CD4-positive, alpha-beta T cell (primary cell): ENCODE measurements at regions not wholly inside any gene's neighbourhood (a gene's known extent, or its start where the extent isn't known, plus 50 kb on each side); places are given as distances from the start of the nearest gene placed in this dataset.

Source experiments
- ATAC-seq: fragments of 200-7000 bp; cut with Tn5 transposase; one replicate; pipeline ENCODE4 v1.10.0; 2022; ENCODE audit warnings: mild to moderate bottlenecking; ENCODE audit not compliant: poor library complexity
- CTCF ChIA-PET: fragments of 350-600 bp; sonication (Branson Sonifier 250); formaldehyde crosslinking; loops from one replicate; lab custom pipeline; 2021; ENCODE audit warnings: antibody characterized with exemption, inconsistent platforms; lab: Charles Lee
- POLR2A ChIA-PET: fragments of 350-600 bp; sonication (Branson Sonifier 250); formaldehyde crosslinking; loops from one replicate; lab custom pipeline; 2021; ENCODE audit warnings: antibody characterized with exemption, inconsistent platforms; lab: Charles Lee
- DNase-seq, 14 experiments: peaks; one replicate each; pipeline ENCODE4 v3.0.0-alpha.2; 2013 to 2020; ENCODE audit warnings: mixed read lengths in 2 of 14
- H3K27ac ChIP-seq, 2 donors: one replicate each; pipeline versions ENCODE4 v1.5.1 to v1.7.0; 2013; ENCODE audit warnings: low read length in 2 of 2, low read depth in 1 of 2, mild to moderate bottlenecking in 1 of 2
- H3K27me3 ChIP-seq, 2 experiments: 1 replicate in 1 of 2; 2 replicates in 1 of 2; pipeline versions ENCODE4 v1.6.1 to v1.7.0; 2013; ENCODE audit warnings: low read length in 2 of 2, control low read depth in 1 of 2, mild to moderate bottlenecking in 1 of 2, moderate library complexity in 1 of 2; ENCODE audit not compliant: insufficient read depth in 2 of 2, control insufficient read depth in 1 of 2
- H3K36me3 ChIP-seq: one replicate; pipeline ENCODE4 v1.6.1; 2013; ENCODE audit warnings: low read length, control low read depth; ENCODE audit not compliant: insufficient read depth
- H3K4me1 ChIP-seq: one replicate; pipeline ENCODE4 v1.6.1; 2013; ENCODE audit warnings: low read length, control low read depth; ENCODE audit not compliant: insufficient read depth
- H3K4me3 ChIP-seq: one replicate; pipeline ENCODE4 v1.5.1; 2013; ENCODE audit warnings: mild to moderate bottlenecking, low read length, moderate library complexity
- H3K9me3 ChIP-seq, 2 experiments: 1 replicate in 1 of 2; 2 replicates in 1 of 2; pipeline versions ENCODE4 v1.6.1 to v1.7.0; 2013; ENCODE audit warnings: low read length in 2 of 2, mild to moderate bottlenecking in 2 of 2, control low read depth in 1 of 2, moderate library complexity in 1 of 2; ENCODE audit not compliant: control insufficient read depth in 1 of 2, insufficient read depth in 1 of 2
- H3K27ac Mint-ChIP-seq: one replicate; pipeline ENCODE4 v1.8.0; 2020; ENCODE audit warnings: mixed read lengths
- H3K27me3 Mint-ChIP-seq: one replicate; pipeline ENCODE4 v1.8.0; 2021; ENCODE audit warnings: mixed read lengths
- H3K36me3 Mint-ChIP-seq: one replicate; pipeline ENCODE4 v1.8.0; 2021; ENCODE audit warnings: low read depth, mixed read lengths
- H3K4me1 Mint-ChIP-seq: one replicate; pipeline ENCODE4 v1.8.0; 2021; ENCODE audit warnings: low read depth, mixed read lengths
- H3K4me3 Mint-ChIP-seq: one replicate; pipeline ENCODE4 v1.8.0; 2020; ENCODE audit warnings: mild to moderate bottlenecking, mixed read lengths
- H3K9me3 Mint-ChIP-seq: one replicate; pipeline ENCODE4 v1.8.0; 2020; ENCODE audit warnings: mixed read lengths
- CTCF ChIP-seq: fragments of 200-600 bp; IDR thresholded peaks from one replicate; pipeline ENCODE4 v1.8.0; 2022; ENCODE audit warnings: antibody characterized with exemption, mild to moderate bottlenecking
- intact Hi-C, 2 experiments: fragments of 100-400 bp; cut with DNase I in 1 of 2; cut with micrococcal nuclease in 1 of 2; formaldehyde crosslinking; loops; one replicate each; pipeline versions ENCODE4 v1.15.1 to v1.9.0; 2023 to 2025; cut with DNase I, micrococcal nuclease

GRCh38 chr14:89743828-89744227 lies 210.7 kb downstream of the EFCAB11 start:
- CTCF ChIA-PET, result no interaction called here
- no peak for DNase-seq
- H3K36me3 ChIP-seq, result no peaks in the 10 kb centered on the region
- H3K36me3 Mint-ChIP-seq, result no peaks in the 10 kb centered on the region
- H3K9me3 ChIP-seq, result no peaks in the 10 kb centered on the region
- H3K27me3 ChIP-seq, result no peaks in the 10 kb centered on the region
- peaks cover 7% of the 10 kb centered on the region for H3K9me3 Mint-ChIP-seq
- no peak for TF ChIP-seq CTCF
- intact Hi-C loops, result no loop called here
- no peak overlapping the region for H3K4me3 ChIP-seq
- no peak overlapping the region for H3K4me3 Mint-ChIP-seq
- H3K27me3 Mint-ChIP-seq, result no peaks in the 10 kb centered on the region
- no peaks in the 10 kb centered on the region for H3K4me1 ChIP-seq
- peaks cover 8% of the 10 kb centered on the region for H3K4me1 Mint-ChIP-seq
- ATAC-seq, result no peak
- no peak overlapping the region for H3K27ac Mint-ChIP-seq
- H3K27ac ChIP-seq, result no peak overlapping the region
- POLR2A ChIA-PET, result interaction anchor here (1.7 kb wide), 1 partner anchor 23 kb away, joined by 4 read pairs; no protein-coding TSS in a partner anchor

- ATAC-seq (no peak), DNase-seq (no peak)
- CTCF ChIA-PET, result no interaction called here
- Mint-ChIP-seq H3K27ac (no peak overlapping the region), H3K36me3 (no peaks in the 10 kb centered on the region), H3K27me3 (no peaks in the 10 kb centered on the region), H3K9me3 (no peaks in the 10 kb centered on the region), H3K4me3 (no peak overlapping the region), H3K4me1 (peaks cover 8% of the 10 kb centered on the region)
- no peak overlapping the region for H3K4me3 ChIP-seq
- no peak overlapping the region for H3K27ac ChIP-seq
- no peaks in the 10 kb centered on the region for H3K36me3 ChIP-seq
- no peaks in the 10 kb centered on the region for H3K4me1 ChIP-seq
- intact Hi-C loops, result no loop called here
- TF ChIP-seq CTCF, result no peak
- no peaks in the 10 kb centered on the region for H3K9me3 ChIP-seq
- POLR2A ChIA-PET, result interaction anchor here (0.7 kb wide), 1 partner anchor 310 kb away, joined by 3 read pairs; no protein-coding TSS in a partner anchor
- no peaks in the 10 kb centered on the region for H3K27me3 ChIP-seq
Measured at GRCh38 chr14:89740241-89740640, 214.3 kb downstream of the EFCAB11 start.

GRCh38 chr14:89736881-89737280 lies 217.6 kb downstream of the EFCAB11 start:
- H3K9me3 Mint-ChIP-seq, result no peaks in the 10 kb centered on the region
- no peak overlapping the region for H3K27ac Mint-ChIP-seq
- H3K9me3 ChIP-seq, result peaks cover 4 to 8% of the 10 kb centered on the region in 2 experiments
- no peaks in the 10 kb centered on the region for H3K36me3 Mint-ChIP-seq
- ChIA-PET POLR2A (interaction anchor here (0.9 kb wide), 1 partner anchor 16 kb away, joined by 3 read pairs; no protein-coding TSS in a partner anchor), CTCF (no interaction called here)
- no peak overlapping the region for H3K4me3 ChIP-seq
- H3K36me3 ChIP-seq, result no peaks in the 10 kb centered on the region
- no peaks in the 10 kb centered on the region for H3K4me1 ChIP-seq
- H3K4me1 Mint-ChIP-seq, result no peaks in the 10 kb centered on the region
- no peaks in the 10 kb centered on the region for H3K27me3 Mint-ChIP-seq
- intact Hi-C loops, result no loop called here
- no peaks in the 10 kb centered on the region for H3K27me3 ChIP-seq
- no peak for TF ChIP-seq CTCF
- no peak for ATAC-seq
- DNase-seq, result no peak
- no peak overlapping the region for H3K4me3 Mint-ChIP-seq
- no peak overlapping the region for H3K27ac ChIP-seq
